ENCODE measurements at regions not wholly inside any gene's neighbourhood (a gene's known extent, or its start where the extent isn't known, plus 50 kb on each side); places are given as distances from the start of the nearest gene placed in this dataset.

- TF ChIP-seq GATA2 (IDR thresholded peaks at IDR 0.05; ENCODE audit: low read depth, low read length) (no peak), GATA3 (IDR thresholded peaks at IDR 0.05; ENCODE audit: low read depth, low read length) (no peak)
Measured at GRCh38 chr4:187286525-187286924, 562.9 kb upstream of the FAT1 start.

- TF ChIP-seq GATA2 (IDR thresholded peaks at IDR 0.05; ENCODE audit: low read depth, low read length): no peak
- TF ChIP-seq GATA3 (IDR thresholded peaks at IDR 0.05; ENCODE audit: low read depth, low read length): no peak
Measured at GRCh38 chr4:187289371-187289770, 565.7 kb upstream of the FAT1 start.

GRCh38 chr4:187294861-187295260 lies 571.2 kb upstream of the FAT1 start:
- TF ChIP-seq GATA2 (IDR thresholded peaks at IDR 0.05; ENCODE audit: low read depth, low read length): no peak
- TF ChIP-seq GATA3 (IDR thresholded peaks at IDR 0.05; ENCODE audit: low read depth, low read length): no peak

GRCh38 chr4:187301923-187302322 lies 578.3 kb upstream of the FAT1 start:
- TF ChIP-seq GATA3 (IDR thresholded peaks at IDR 0.05; ENCODE audit: low read depth, low read length) (no peak), GATA2 (IDR thresholded peaks at IDR 0.05; ENCODE audit: low read depth, low read length) (no peak)

DNA sequence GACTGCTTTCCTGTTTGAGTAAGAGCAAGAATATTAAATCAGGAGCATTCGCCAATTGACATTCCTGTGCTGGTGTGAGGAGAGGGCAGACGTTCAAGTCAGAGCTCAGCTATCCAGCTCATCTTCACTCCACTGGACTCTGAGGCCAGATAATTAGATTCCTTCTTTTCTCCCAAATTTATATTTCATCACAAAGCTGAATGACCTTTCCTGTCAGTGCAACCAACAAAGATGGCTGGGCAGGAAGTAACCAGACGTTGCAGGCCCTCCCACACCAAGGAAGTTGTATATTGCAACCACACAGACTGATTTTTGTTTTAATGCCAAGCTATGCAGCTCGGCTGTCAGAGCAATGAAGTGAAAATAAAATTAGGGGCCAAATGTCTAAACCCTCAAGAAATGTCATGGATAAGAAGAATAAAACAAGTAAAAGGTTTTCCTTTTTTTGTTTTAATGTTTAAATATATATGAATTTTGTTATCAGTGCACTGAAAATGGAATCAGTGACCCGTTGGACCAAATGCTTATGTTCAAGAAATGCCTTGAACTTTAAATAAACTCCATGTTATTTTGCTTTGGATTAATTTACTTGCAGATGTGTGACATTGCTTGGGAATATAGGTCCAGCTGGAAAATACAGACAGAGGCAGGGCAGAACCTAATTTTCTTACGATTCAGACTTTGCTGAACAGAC lies 578.9 kb upstream of the FAT1 start:
- TF ChIP-seq GATA2 (IDR thresholded peaks at IDR 0.05; ENCODE audit: low read depth, low read length) (no peak), GATA3 (IDR thresholded peaks at IDR 0.05; ENCODE audit: low read depth, low read length) (no peak)

DNA sequence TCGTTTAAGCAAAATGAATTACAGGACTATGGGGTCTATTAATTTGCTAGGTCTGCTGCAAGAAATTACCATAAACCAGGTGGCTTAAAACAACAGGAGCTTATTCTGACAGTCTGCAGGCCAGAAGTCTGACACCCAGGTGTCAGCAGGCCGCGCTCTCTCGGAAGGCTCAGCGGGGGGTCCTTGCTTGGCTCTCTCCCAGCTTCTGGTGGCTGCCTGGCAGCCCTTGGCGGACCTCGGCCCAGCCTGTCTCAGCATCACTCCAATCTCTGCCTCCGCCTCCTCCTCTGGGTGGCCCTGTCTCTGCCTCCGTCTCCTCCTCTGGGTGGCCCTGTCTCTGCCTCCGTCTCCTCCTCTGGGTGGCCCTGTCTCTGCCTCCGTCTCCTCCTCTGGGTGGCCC lies 580.5 kb upstream of the FAT1 start:
- no peak for TF ChIP-seq GATA3 (IDR thresholded peaks at IDR 0.05; ENCODE audit: low read depth, low read length)
- TF ChIP-seq GATA2 (IDR thresholded peaks at IDR 0.05; ENCODE audit: low read depth, low read length): no peak

- no peak for TF ChIP-seq GATA3 (IDR thresholded peaks at IDR 0.05; ENCODE audit: low read depth, low read length)
- no peak for TF ChIP-seq GATA2 (IDR thresholded peaks at IDR 0.05; ENCODE audit: low read depth, low read length)
Measured at GRCh38 chr4:187307131-187307530, 583.5 kb upstream of the FAT1 start.

GRCh38 chr4:187309456-187309855 lies 585.8 kb upstream of the FAT1 start:
- TF ChIP-seq GATA2 (IDR thresholded peaks at IDR 0.05; ENCODE audit: low read depth, low read length) (no peak), GATA3 (IDR thresholded peaks at IDR 0.05; ENCODE audit: low read depth, low read length) (no peak)

- TF ChIP-seq GATA3 (IDR thresholded peaks at IDR 0.05; ENCODE audit: low read depth, low read length) (no peak), GATA2 (IDR thresholded peaks at IDR 0.05; ENCODE audit: low read depth, low read length) (no peak)
Measured at GRCh38 chr4:187312299-187312698, 588.6 kb upstream of the FAT1 start.

DNA sequence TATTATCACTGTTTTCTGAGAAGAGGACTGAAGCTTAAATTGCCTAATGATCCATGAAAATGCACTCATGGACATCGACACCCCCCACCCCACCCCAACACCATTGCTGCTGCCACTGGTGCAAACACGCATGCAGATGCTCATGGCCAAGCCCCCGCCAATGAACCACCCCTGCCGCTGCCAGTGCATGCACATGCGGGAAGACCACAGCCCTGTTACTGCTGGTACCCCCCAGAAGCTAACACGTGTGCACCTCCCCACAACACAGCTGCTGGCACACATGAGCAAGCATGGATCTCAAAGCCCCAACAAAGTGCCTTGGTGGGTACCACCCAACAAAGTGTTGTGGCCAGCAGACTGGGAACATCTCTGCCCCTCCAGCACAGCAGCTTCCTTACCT lies 594.1 kb upstream of the FAT1 start:
- no peak for TF ChIP-seq GATA3 (IDR thresholded peaks at IDR 0.05; ENCODE audit: low read depth, low read length)
- no peak for TF ChIP-seq GATA2 (IDR thresholded peaks at IDR 0.05; ENCODE audit: low read depth, low read length)

- TF ChIP-seq GATA3 (IDR thresholded peaks at IDR 0.05; ENCODE audit: low read depth, low read length): no peak
- no peak for TF ChIP-seq GATA2 (IDR thresholded peaks at IDR 0.05; ENCODE audit: low read depth, low read length)
Measured at GRCh38 chr4:187321711-187322110, 598.1 kb upstream of the FAT1 start.

DNA sequence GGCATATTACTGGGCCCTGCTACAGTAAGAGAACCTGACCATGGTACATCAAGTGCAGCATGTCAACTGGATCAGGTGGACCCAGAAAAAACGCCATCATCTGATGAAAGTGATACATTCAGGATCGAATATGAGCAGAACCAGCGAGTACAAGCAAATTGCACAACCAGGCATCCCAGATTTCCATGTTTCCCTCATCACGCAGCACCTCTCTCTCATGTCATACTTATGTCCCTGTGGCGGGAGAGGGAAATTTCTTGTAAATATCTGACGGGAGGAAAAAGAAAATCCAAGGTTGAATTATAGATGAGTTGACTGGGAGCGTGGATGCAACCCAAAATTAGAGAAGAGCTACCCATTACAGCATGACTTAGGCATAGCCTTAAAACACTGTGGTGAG lies 608.5 kb upstream of the FAT1 start:
- TF ChIP-seq GATA3 (IDR thresholded peaks at IDR 0.05; ENCODE audit: low read depth, low read length): no peak
- no peak for TF ChIP-seq GATA2 (IDR thresholded peaks at IDR 0.05; ENCODE audit: low read depth, low read length)

DNA sequence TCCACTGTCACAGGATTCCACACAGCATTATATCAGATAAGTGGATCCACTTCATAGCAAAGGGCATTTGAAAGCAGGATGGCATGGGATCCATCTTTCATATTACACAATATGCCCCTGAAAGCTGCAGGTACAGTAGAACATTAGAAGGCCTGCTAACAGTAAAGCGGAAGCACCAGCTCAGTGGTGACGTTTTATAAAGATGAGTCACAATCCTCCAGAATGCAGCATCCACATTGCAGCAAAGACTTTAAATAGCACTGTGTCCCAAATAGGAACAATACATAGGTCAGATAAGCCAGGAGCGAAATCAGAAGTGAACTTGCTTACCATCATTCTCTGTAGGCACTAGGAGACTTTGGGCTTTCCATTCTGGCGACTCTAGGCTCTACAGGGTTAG lies 609.5 kb upstream of the FAT1 start:
- TF ChIP-seq GATA3 (IDR thresholded peaks at IDR 0.05; ENCODE audit: low read depth, low read length): no peak

DNA sequence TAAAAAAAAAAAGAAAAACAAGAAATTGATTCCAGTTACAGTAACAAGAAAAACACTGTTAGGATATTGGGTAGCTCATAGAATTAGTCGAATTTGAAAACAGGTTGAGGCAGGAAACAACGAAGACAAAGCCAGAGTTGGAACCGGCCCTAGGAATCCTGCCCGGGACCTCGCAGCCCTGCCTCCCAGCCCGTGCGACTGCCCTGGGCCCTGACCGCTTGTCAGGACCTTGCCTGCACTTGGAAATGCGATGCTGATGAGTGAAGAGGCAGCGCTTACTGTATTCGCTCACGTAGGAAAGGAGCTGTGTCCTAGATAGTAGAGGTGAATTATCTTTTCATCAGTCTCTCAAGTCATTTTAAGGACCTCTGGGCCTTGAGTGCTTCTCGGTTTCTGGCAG lies 611.7 kb upstream of the FAT1 start:
- no peak for TF ChIP-seq GATA2 (IDR thresholded peaks at IDR 0.05; ENCODE audit: low read depth, low read length)
- no peak for TF ChIP-seq GATA3 (IDR thresholded peaks at IDR 0.05; ENCODE audit: low read depth, low read length)

GRCh38 chr4:187354740-187355139 lies 631.1 kb upstream of the FAT1 start:
- TF ChIP-seq GATA2 (IDR thresholded peaks at IDR 0.05; ENCODE audit: low read depth, low read length) (no peak), GATA3 (IDR thresholded peaks at IDR 0.05; ENCODE audit: low read depth, low read length) (no peak)
